ENCODE measurements at regions not wholly inside any gene's neighbourhood (a gene's known extent, or its start where the extent isn't known, plus 50 kb on each side); places are given as distances from the start of the nearest gene placed in this dataset.

GRCh38 chr2:5975401-5975800, 283.2 kb downstream of the SOX11 start:
- ChIA-PET RAD21 (ENCODE audit: low non-redundant PET in 1 of 2, low total read pairs in 2 of 2, uncharacterized antibody in 2 of 2, unreplicated experiment in 2 of 2) (no interaction called here), POLR2A (no interaction called here), CTCF (no interaction called here)
- H3K27me3 ChIP-seq (ENCODE audit: insufficient read depth, low read length) = no peaks in the 10 kb centered on the region
- no peaks in the 10 kb centered on the region for H3K36me3 ChIP-seq (ENCODE audit: control insufficient read depth in 1 of 2, insufficient read depth in 2 of 2, low read length in 2 of 2)
- H3K9me2 ChIP-seq (ENCODE audit: insufficient read depth) = no peaks in the 10 kb centered on the region
- TF ChIP-seq REST (IDR thresholded peaks at IDR 0.05; ENCODE audit: low read depth) (no peak), JUND (IDR thresholded peaks at IDR 0.05) (no peak), CEBPB (IDR thresholded peaks at IDR 0.05; ENCODE audit: low read depth) (no peak), FOSL1 (IDR thresholded peaks at IDR 0.05; ENCODE audit: low read depth) (no peak), TCF7L2 (IDR thresholded peaks at IDR 0.05; ENCODE audit: borderline replicate concordance, extremely low read depth, insufficient read depth, insufficient read length) (no peak), POLR2AphosphoS5 (IDR thresholded peaks at IDR 0.05; ENCODE audit: low read depth, low read length) (no peak), ATF3 (IDR thresholded peaks at IDR 0.05) (no peak), ZNF274 (IDR thresholded peaks at IDR 0.05; ENCODE audit: low read depth, low read length) (no peak), RAD21 (IDR thresholded peaks at IDR 0.05; ENCODE audit: low read depth) (no peak), SP1 (IDR thresholded peaks at IDR 0.05; ENCODE audit: low read depth) (no peak), ZBTB33 (IDR thresholded peaks at IDR 0.05; ENCODE audit: extremely low read depth, insufficient replicate concordance, low read length) (no peak), SRF (IDR thresholded peaks at IDR 0.05; ENCODE audit: low read depth) (no peak)
- TF ChIP-seq, protein P1, sequence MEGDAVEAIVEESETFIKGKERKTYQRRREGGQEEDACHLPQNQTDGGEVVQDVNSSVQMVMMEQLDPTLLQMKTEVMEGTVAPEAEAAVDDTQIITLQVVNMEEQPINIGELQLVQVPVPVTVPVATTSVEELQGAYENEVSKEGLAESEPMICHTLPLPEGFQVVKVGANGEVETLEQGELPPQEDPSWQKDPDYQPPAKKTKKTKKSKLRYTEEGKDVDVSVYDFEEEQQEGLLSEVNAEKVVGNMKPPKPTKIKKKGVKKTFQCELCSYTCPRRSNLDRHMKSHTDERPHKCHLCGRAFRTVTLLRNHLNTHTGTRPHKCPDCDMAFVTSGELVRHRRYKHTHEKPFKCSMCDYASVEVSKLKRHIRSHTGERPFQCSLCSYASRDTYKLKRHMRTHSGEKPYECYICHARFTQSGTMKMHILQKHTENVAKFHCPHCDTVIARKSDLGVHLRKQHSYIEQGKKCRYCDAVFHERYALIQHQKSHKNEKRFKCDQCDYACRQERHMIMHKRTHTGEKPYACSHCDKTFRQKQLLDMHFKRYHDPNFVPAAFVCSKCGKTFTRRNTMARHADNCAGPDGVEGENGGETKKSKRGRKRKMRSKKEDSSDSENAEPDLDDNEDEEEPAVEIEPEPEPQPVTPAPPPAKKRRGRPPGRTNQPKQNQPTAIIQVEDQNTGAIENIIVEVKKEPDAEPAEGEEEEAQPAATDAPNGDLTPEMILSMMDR (IDR thresholded peaks at IDR 0.05 in 2 of 3, conservative IDR thresholded peaks at IDR 0.05 in 1 of 3; ENCODE audit: borderline replicate concordance in 1 of 3, insufficient read depth in 1 of 3, low read depth in 2 of 3, low read length in 2 of 3) = no peak
- H3K4me1 ChIP-seq (ENCODE audit: control insufficient read depth in 1 of 2, insufficient read depth in 2 of 2, low read length in 2 of 2) = no peaks in the 10 kb centered on the region
- H3K79me2 ChIP-seq (ENCODE audit: insufficient read depth, low read length) = no peaks in the 10 kb centered on the region
- no TSS peak for BruUV-seq (replicated peaks)
- intact Hi-C loops (cut with micrococcal nuclease) = no loop called here
- H3K4me3 ChIP-seq (replicated peaks in 1 of 2; ENCODE audit: low read depth in 1 of 2, low read length in 2 of 2) = no peak overlapping the region
- H3K9me3 ChIP-seq (ENCODE audit: control insufficient read depth in 1 of 2, insufficient read depth in 1 of 2, low read depth in 1 of 2, low read length in 2 of 2) = peaks cover 3 to 37% of the 10 kb centered on the region in 2 experiments; a peak in 2 of 4 replicates
- H2AFZ ChIP-seq (ENCODE audit: low read depth, low read length, poor library complexity, severe bottlenecking) = no peak overlapping the region
- H4K20me1 ChIP-seq (ENCODE audit: insufficient read depth) = no peaks in the 10 kb centered on the region
- H3K9ac ChIP-seq (ENCODE audit: low read length) = no peak overlapping the region
- DNase-seq (ENCODE audit: low read depth, low spot score) (no peak), ATAC-seq (no peak)
- no peak overlapping the region for H3K4me2 ChIP-seq (ENCODE audit: low read length)
- no peak overlapping the region for H3K27ac ChIP-seq (ENCODE audit: low read depth, low read length)

Measured in HCT116 (cell line).